HEK293 (cell line): ENCODE measurements at regions not wholly inside any gene's neighbourhood (a gene's known extent, or its start where the extent isn't known, plus 50 kb on each side); places are given as distances from the start of the nearest gene placed in this dataset.

Experiments used
- AEBP2 ChIP-seq: fragments of 450-650 bp; formaldehyde crosslinking; IDR thresholded peaks from 2 replicates; pipeline ENCODE4 v1.5.1; 2016; ENCODE audit warnings: missing biosample characterization, missing genetic modification characterization, borderline replicate concordance
- CTCF ChIP-seq: fragments of 450-650 bp; formaldehyde crosslinking; IDR thresholded peaks from 2 replicates; pipeline ENCODE4 v1.5.1; 2016; ENCODE audit warnings: missing biosample characterization, missing genetic modification characterization
- REST ChIP-seq: fragments of 450-650 bp; formaldehyde crosslinking; IDR thresholded peaks from 2 replicates; pipeline ENCODE4 v1.5.1; 2016; ENCODE audit warnings: missing biosample characterization, missing genetic modification characterization
- YY1 ChIP-seq: fragments of 450-650 bp; formaldehyde crosslinking; IDR thresholded peaks from 2 replicates; pipeline ENCODE4 v1.5.1; 2018; ENCODE audit warnings: missing biosample characterization, missing genetic modification characterization
- ZBTB10 ChIP-seq: fragments of 450-650 bp; formaldehyde crosslinking; IDR thresholded peaks from 2 replicates; pipeline ENCODE4 v1.5.1; 2016; ENCODE audit warnings: missing biosample characterization, missing genetic modification characterization
- ZBTB49 ChIP-seq: fragments of 450-650 bp; formaldehyde crosslinking; IDR thresholded peaks from 2 replicates; pipeline ENCODE4 v1.5.1; 2016; ENCODE audit warnings: missing biosample characterization, missing genetic modification characterization, low read depth
- ZNF174 ChIP-seq: fragments of 450-650 bp; formaldehyde crosslinking; IDR thresholded peaks from 2 replicates; pipeline ENCODE4 v1.5.0; 2017; ENCODE audit warnings: missing biosample characterization, mild to moderate bottlenecking, missing genetic modification characterization
- ZNF239 ChIP-seq: fragments of 450-650 bp; formaldehyde crosslinking; IDR thresholded peaks from 2 replicates; pipeline ENCODE4 v1.5.1; 2016; ENCODE audit warnings: missing biosample characterization, missing genetic modification characterization
- ZNF350 ChIP-seq: fragments of 450-650 bp; formaldehyde crosslinking; IDR thresholded peaks from 2 replicates; pipeline ENCODE4 v1.5.0; 2017; ENCODE audit warnings: missing biosample characterization, mild to moderate bottlenecking, missing genetic modification characterization
- ZNF394 ChIP-seq: fragments of 450-650 bp; formaldehyde crosslinking; IDR thresholded peaks from 2 replicates; pipeline ENCODE4 v1.5.1; 2016; ENCODE audit warnings: missing biosample characterization, missing genetic modification characterization, mild to moderate bottlenecking, moderate library complexity, borderline replicate concordance
- ZNF571 ChIP-seq: fragments of 450-650 bp; formaldehyde crosslinking; IDR thresholded peaks from 2 replicates; pipeline ENCODE4 v1.5.0; 2017; ENCODE audit warnings: missing biosample characterization, missing genetic modification characterization
- ZNF610 ChIP-seq: fragments of 450-650 bp; formaldehyde crosslinking; IDR thresholded peaks from 2 replicates; pipeline ENCODE4 v1.5.1; 2016; ENCODE audit warnings: missing biosample characterization, missing genetic modification characterization, borderline replicate concordance

- TF ChIP-seq ZNF394 (tag by site-specific recombination): no peak
- TF ChIP-seq CTCF: no peak
- no peak for TF ChIP-seq REST (tag by site-specific recombination)
- no peak for TF ChIP-seq ZBTB10
- TF ChIP-seq ZNF571: no peak
- no peak for TF ChIP-seq ZBTB49 (tag by site-specific recombination)
- 0 out of 2 replicates have a peak, but pooled peaks have one; percentile 19 for TF ChIP-seq ZNF350 (tag by site-specific recombination)
- TF ChIP-seq AEBP2 (tag by site-specific recombination): no peak
- no peak for TF ChIP-seq YY1 (tag by site-specific recombination)
- TF ChIP-seq ZNF174 (tag by site-specific recombination): no peak
- TF ChIP-seq ZNF610 (tag by site-specific recombination): no peak
- no peak for TF ChIP-seq ZNF239 (tag by site-specific recombination)
These were observed 159.3 kb upstream of the CENPW start for GRCh38 chr6:126180585-126180984.
